ENCODE measurements at regions not wholly inside any gene's neighbourhood (a gene's known extent, or its start where the extent isn't known, plus 50 kb on each side); places are given as distances from the start of the nearest gene placed in this dataset.

DNA sequence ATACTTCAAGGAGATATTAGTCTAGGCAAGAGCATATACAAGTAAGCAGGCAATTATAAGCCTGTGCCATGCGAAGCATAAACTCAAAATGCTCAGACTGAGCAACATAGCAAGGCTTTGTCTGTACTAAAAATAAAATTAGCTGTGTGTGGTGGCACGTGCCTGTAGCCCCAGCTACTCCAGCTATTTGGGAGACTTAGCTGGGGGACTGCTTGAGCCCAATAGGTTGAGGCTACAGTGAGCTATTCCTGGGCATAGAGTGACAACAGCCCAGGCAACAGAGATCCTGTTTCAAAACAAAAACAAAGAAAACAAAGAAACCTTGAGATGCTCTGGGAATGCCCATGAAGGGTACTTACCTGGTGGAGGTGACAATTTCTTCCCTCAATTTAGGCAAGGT is 130.5 kb upstream of the ZNF608 start:
- no peaks in the 10 kb centered on the region for H3K9me3 Mint-ChIP-seq (ENCODE audit: low read depth, unreplicated experiment)
- no peaks in the 10 kb centered on the region for H3K36me3 Mint-ChIP-seq (ENCODE audit: insufficient read depth, unreplicated experiment)
- CTCF ChIA-PET, result no interaction called here
- no TSS peak for BruUV-seq (replicated peaks)
- H3K4me3 Mint-ChIP-seq (ENCODE audit: low read depth, unreplicated experiment), result no peak overlapping the region
- TF ChIP-seq, protein P1, sequence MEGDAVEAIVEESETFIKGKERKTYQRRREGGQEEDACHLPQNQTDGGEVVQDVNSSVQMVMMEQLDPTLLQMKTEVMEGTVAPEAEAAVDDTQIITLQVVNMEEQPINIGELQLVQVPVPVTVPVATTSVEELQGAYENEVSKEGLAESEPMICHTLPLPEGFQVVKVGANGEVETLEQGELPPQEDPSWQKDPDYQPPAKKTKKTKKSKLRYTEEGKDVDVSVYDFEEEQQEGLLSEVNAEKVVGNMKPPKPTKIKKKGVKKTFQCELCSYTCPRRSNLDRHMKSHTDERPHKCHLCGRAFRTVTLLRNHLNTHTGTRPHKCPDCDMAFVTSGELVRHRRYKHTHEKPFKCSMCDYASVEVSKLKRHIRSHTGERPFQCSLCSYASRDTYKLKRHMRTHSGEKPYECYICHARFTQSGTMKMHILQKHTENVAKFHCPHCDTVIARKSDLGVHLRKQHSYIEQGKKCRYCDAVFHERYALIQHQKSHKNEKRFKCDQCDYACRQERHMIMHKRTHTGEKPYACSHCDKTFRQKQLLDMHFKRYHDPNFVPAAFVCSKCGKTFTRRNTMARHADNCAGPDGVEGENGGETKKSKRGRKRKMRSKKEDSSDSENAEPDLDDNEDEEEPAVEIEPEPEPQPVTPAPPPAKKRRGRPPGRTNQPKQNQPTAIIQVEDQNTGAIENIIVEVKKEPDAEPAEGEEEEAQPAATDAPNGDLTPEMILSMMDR (IDR thresholded peaks at IDR 0.05; ENCODE audit: unreplicated experiment), result no peak
- intact Hi-C loops (cut with micrococcal nuclease; ENCODE audit: unreplicated experiment), result no loop called here
- H3K27ac Mint-ChIP-seq (ENCODE audit: unreplicated experiment), result no peak overlapping the region
- H3K27me3 Mint-ChIP-seq (ENCODE audit: unreplicated experiment), result no peaks in the 10 kb centered on the region
- H3K4me1 Mint-ChIP-seq (ENCODE audit: low read depth, unreplicated experiment), result no peaks in the 10 kb centered on the region
- DNase-seq, result no peak

DNA sequence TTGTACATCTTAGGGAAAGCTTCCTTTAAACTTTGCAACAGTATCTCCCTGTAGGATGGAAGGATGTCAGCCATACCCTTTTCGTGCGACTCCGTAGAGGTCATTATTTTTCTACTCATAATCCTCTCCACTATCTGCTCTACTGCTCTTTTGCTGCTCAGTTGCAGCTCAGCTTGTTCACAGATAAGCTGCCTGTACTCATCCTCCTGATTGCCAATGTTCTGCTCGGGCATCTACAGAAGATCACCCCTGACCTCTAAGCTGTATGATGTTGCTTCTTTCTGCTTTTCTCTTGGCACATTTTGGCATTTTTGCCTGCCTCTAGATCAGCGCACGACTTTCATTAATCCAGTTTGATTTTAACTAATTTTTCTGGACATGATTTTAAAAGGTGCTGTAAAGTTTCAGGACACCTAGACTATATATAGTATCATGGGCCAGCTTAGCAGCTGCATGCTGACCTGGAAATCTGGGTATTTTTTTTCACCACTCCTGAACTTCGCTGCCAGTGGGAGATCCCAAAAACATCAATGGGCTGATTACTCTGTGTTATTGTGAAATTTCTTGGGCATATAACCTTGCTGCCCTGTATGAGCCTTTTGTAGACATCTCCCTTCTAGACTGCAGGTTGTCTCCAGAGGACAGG is 131.2 kb upstream of the ZNF608 start:
- H3K36me3 Mint-ChIP-seq (ENCODE audit: insufficient read depth, unreplicated experiment), result no peaks in the 10 kb centered on the region
- H3K4me1 Mint-ChIP-seq (ENCODE audit: low read depth, unreplicated experiment), result no peaks in the 10 kb centered on the region
- BruUV-seq (replicated peaks), result no TSS peak
- no peaks in the 10 kb centered on the region for H3K27me3 Mint-ChIP-seq (ENCODE audit: unreplicated experiment)
- intact Hi-C loops (cut with micrococcal nuclease; ENCODE audit: unreplicated experiment), result no loop called here
- H3K9me3 Mint-ChIP-seq (ENCODE audit: low read depth, unreplicated experiment), result no peaks in the 10 kb centered on the region
- no peak overlapping the region for H3K27ac Mint-ChIP-seq (ENCODE audit: unreplicated experiment)
- H3K4me3 Mint-ChIP-seq (ENCODE audit: low read depth, unreplicated experiment), result no peak overlapping the region
- TF ChIP-seq, protein P1 (IDR thresholded peaks at IDR 0.05; ENCODE audit: unreplicated experiment), result no peak
- CTCF ChIA-PET, result no interaction called here
- DNase-seq, result no peak

DNA sequence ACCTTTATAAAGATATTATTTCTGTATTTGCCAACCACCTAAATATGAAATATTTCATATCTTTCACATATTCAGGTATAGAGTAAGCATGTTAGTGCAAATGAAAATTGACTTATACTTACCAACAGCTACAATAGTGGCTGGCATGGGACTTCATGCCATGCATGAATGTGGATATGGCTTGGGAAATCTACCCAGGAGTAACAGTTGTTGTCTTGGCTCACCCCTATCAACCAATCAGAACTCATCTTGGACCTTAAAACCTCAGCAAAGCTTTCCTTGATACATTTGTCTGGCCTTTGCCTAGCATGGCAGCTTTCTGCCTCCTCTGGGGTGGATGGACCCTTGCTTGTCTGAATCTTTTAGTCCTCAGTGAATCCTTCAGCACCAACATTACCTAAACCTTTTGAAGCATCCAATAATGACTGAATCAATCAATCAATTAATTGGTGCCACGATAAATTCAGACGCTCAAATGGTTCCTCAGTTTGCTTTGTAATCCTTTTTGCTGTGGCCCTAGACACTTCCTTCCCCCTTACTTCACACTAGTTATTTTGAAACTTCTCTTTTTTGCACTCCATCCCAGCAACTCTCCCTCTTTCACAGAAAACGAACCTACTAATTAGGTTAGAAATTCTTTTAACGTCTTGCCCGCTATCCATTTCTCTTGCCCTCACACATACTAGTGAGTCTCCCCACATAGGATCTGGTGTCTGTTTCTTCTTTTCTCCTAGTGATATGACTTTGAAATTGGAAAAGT is 132.3 kb upstream of the ZNF608 start:
- CTCF ChIA-PET, result no interaction called here
- no peaks in the 10 kb centered on the region for H3K27me3 Mint-ChIP-seq (ENCODE audit: unreplicated experiment)
- H3K4me3 Mint-ChIP-seq (ENCODE audit: low read depth, unreplicated experiment), result no peak overlapping the region
- H3K36me3 Mint-ChIP-seq (ENCODE audit: insufficient read depth, unreplicated experiment), result no peaks in the 10 kb centered on the region
- intact Hi-C loops (cut with micrococcal nuclease; ENCODE audit: unreplicated experiment), result no loop called here
- H3K4me1 Mint-ChIP-seq (ENCODE audit: low read depth, unreplicated experiment), result no peaks in the 10 kb centered on the region
- no peak for DNase-seq
- no peak overlapping the region for H3K27ac Mint-ChIP-seq (ENCODE audit: unreplicated experiment)
- BruUV-seq (replicated peaks), result no TSS peak
- H3K9me3 Mint-ChIP-seq (ENCODE audit: low read depth, unreplicated experiment), result no peaks in the 10 kb centered on the region
- TF ChIP-seq, protein P1 (IDR thresholded peaks at IDR 0.05; ENCODE audit: unreplicated experiment), result no peak

DNA sequence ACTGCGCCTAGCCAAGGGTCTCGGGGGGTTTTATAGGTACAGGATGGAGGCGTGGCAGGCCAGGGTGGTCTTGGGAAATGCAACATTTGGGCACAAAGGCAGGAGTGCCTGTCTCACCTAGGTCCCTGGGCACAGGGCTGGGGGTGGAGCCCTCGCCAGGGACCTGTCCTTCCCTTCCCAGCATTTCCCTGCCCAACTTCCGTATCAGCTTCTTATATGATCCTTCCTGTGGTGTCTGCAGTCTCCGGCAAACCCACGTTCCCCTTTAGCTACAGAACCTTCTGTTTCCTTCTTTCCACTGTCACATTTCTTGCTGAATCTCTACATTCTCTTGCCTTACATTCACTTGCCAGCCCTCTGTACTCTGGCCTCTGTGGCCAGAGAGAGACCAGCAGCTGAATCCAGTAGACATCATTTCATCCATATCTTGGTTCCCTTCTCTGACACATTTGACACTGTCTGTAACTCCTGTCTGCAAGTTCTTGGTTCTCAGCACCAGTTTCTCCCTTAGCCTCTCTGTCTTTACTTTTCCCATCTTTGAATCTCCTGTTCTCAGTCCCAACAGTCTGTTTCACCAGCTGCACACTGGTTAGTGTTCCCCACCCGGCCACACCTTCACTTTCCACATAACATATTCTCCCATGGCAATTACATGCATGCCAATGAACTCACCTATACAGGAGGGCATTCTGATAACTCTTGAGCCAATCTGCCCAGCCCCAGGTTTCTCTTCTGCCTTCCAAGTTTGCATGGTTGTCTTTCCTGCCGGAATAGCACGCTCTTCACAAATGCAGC is 134.7 kb upstream of the ZNF608 start:
- H3K27me3 Mint-ChIP-seq (ENCODE audit: unreplicated experiment), result no peaks in the 10 kb centered on the region
- H3K4me1 Mint-ChIP-seq (ENCODE audit: low read depth, unreplicated experiment), result no peaks in the 10 kb centered on the region
- CTCF ChIA-PET, result interaction anchor here (0.6 to 1.6 kb wide), 2 partner anchors 15 to 1486 kb away, joined by 4 to 8 read pairs; no protein-coding TSS in a partner anchor
- TF ChIP-seq, protein P1 (IDR thresholded peaks at IDR 0.05; ENCODE audit: unreplicated experiment), result no peak
- H3K4me3 Mint-ChIP-seq (ENCODE audit: low read depth, unreplicated experiment), result no peak overlapping the region
- no peaks in the 10 kb centered on the region for H3K36me3 Mint-ChIP-seq (ENCODE audit: insufficient read depth, unreplicated experiment)
- BruUV-seq (replicated peaks), result no TSS peak
- intact Hi-C loops (cut with micrococcal nuclease; ENCODE audit: unreplicated experiment), result no loop called here
- no peaks in the 10 kb centered on the region for H3K9me3 Mint-ChIP-seq (ENCODE audit: low read depth, unreplicated experiment)
- no peak overlapping the region for H3K27ac Mint-ChIP-seq (ENCODE audit: unreplicated experiment)
- no peak for DNase-seq
